NCI-H460 (cell line): ENCODE measurements at regions not wholly inside any gene's neighbourhood (a gene's known extent, or its start where the extent isn't known, plus 50 kb on each side); places are given as distances from the start of the nearest gene placed in this dataset.

Experiments used
- DNase-seq: peaks from one replicate; pipeline ENCODE4 v3.0.0-alpha.2; 2016; ENCODE audit warnings: low read depth; ENCODE audit errors: extremely low read depth

DNA sequence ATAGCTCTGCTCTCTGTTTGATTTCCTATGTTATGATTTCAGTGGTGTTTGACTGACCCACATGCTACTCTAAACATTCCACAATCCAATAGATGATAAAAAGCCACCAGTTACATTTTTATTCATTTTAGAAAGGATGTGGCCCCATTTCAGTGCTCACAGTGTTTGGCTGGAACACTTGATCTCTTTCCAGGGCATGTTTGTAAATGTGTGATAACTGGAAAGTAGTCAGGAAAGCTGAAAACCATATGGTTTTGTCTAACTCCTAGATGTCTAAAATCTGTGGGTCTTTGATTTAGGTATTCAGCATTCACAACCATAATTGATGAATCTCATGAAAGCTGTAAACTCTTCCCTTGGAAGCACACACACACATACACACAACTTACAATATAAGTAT lies 904.9 kb upstream of the AGA start:
- DNase-seq: no peak

- DNase-seq: peak; percentile 48
Measured at GRCh38 chr4:178349601-178350000, 907.4 kb upstream of the AGA start.

DNA sequence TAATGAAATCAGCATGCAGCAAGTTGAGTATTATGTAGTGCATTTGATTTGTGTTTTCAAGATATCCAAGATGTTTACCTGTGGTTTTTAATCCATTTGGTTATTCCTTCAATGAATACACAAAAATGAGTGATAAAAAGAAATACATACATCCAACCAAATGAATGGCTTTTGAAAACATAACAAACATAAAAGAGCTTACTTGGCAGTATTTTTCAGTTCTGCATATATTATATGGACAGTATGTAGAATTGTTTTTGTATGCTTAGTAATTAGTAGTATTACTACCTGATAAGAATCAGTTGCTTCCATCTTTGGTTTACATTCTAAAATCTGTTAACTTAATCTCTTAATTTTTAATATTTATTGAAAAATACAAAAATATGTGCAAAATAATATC lies 908.9 kb upstream of the AGA start:
- DNase-seq: no peak

DNA sequence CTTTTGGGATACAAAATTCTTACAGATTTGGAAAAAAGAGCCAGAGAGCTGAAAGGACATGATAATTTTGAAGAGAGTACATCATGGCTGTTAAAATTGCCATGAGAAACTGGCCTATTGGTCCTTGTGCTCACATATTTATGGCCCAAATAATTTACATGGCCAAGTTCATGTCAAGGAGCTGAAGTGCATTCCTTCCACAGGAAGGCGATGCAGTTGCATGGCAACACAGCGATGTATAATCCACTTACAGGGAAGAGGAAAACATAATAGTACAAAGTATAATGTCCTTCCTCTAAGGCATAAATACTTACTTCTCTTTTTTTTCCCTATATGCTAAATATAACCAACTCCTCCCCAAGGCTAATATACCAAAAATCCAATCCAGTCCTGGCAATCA lies 914.5 kb upstream of the AGA start:
- no peak for DNase-seq

DNA sequence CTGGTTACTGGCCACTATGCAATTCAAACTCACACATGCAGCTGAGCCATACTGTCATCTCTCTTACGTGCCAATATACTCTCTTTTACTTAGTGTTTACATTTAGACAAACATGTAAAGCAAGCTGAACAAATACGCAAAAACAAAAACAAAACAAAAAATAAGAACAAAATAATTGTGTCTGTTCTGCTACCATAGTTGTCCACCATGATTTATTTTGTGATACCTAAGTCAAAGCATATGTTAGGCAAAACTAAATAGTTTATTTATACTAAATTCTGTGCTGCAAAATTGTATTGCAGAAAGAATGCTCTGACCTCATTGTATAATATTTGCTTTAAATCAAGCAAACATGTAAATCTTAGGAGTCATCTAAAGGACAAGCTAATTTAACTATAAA lies 943.2 kb upstream of the AGA start:
- no peak for DNase-seq

- no peak for DNase-seq
Measured at GRCh38 chr4:178387756-178388155, 945.5 kb upstream of the AGA start.

GRCh38 chr4:178395798-178396197 lies 953.6 kb upstream of the AGA start:
- DNase-seq: no peak

GRCh38 chr4:178412455-178412854 lies 970.2 kb upstream of the AGA start:
- DNase-seq: no peak

DNA sequence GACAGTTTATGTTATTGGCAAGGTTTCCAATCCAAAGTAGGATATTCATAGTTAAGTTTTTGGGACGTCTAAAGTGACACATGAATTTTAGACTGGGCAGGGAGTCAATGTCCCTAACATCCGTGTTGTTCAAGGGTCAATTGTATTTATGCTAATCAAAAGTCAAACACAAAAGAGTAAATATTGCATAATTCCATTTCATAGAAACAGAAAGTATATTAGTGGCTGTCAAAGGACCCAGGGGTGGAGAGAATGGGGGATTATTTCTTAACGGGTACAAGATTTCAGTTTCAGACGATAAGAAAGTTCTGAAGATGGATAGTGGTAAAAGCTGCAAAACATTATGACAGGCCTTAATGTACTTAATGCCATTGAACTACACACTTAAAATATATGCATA lies 971.8 kb upstream of the AGA start:
- no peak for DNase-seq

GRCh38 chr4:178414881-178415446 lies 972.7 kb upstream of the AGA start:
- no peak for DNase-seq

DNA sequence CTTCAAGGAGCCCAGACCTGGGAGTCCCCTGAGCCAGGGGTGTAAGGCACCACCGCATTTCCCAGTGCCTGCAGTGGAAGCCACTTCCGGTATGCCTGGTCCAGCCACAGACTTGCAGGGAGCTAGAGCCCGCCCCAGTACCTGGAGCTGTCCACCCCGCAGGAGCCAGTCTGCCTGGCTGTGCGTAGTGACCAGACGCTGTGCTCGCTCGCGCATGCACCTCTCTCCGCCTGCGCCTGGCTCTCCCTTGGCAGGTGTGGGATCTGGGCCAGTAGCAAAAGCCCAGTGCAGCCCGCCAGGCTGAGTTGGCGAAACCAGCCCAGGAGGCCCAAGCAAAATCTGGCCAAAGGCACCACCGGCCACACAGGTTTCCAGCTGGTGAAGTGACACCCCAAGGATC lies 973.7 kb upstream of the AGA start:
- DNase-seq: no peak

DNA sequence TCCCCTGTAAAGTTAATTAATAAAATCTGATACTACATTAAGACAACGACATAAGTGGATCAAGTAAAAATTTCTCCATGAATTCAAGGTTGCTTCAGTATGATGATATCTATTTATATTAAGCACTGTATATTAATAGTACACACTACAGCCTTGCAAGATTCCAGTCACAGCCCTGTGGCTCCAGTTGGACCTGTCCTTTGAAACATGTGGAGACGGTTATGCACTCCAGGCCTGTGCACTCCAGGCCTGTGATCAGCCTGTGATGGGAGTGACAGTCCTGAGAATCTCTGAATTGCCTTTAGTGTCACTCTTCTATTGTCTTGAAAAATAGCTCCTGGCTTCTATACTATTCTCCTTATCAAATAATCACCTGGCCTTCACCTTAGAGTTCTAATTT lies 981.1 kb upstream of the AGA start:
- no peak for DNase-seq

GRCh38 chr4:178426871-178427270 lies 984.6 kb upstream of the AGA start:
- DNase-seq: no peak

DNA sequence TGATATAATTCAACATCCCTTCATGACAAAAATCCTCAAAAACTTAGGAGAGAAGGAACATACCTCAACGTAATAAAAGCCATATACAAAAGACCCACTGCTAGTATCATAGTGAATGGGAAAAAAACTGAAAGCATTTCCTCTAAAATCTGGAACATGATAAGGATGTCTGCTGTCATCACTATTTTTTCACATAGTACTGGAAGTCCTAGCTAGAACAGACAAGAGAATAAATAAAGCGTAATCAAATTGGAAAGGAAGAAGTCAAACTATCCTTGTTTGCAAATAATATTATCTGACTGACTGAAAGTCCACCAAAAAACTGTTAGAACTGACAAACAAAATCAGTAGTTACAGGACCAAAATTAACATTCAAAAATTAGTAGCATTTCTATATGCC lies 985.4 kb upstream of the AGA start:
- no peak for DNase-seq

- no peak for DNase-seq
Measured at GRCh38 chr4:178448372-178449035, 1006.3 kb upstream of the AGA start.

- no peak for DNase-seq
Measured at GRCh38 chr4:178450614-178451013, 1008.4 kb upstream of the AGA start.

- DNase-seq: no peak
Measured at GRCh38 chr4:178453057-178453456, 1010.8 kb upstream of the AGA start.

GRCh38 chr4:178457286-178457685 lies 1015.0 kb upstream of the AGA start:
- DNase-seq: no peak

- DNase-seq: no peak
Measured at GRCh38 chr4:178462710-178463109, 1020.5 kb upstream of the AGA start.

- no peak for DNase-seq
Measured at GRCh38 chr4:178463747-178464146, 1021.5 kb upstream of the AGA start.

DNA sequence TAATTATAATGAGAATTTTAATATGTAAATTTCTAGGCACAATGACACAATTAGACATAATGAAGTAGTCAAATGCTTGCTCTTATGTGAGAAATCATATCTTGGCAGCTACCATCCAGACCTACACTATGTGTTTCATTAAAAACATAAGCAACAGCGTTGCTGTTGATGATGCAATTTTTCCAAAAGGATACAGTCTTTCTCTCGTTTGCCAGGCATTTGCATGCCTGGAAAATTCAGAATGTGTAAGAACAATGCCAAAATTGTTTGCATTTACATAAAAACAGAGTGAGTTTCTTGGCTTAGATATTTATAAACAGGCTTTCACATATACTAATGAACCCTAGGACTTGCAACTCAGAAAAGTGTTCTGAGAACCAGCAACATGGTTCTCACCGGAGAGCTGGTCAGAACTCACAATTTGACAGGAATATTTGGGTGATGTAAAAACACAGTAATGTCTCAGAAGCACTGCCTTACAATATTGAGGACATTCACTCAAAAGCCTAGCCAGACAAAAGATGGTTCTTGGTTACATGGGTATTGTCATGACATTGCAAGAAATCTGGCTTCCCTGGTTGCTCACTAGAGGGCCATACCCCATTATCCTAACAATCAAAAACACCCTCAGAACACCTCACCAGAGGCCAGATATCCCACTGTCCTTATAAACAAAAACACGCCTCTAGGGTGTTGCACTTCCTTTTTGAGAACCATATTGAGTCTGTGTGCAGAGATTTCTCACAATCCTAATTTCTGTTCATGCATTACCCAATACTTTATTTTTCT lies 1029.0 kb upstream of the AGA start:
- DNase-seq: no peak

DNA sequence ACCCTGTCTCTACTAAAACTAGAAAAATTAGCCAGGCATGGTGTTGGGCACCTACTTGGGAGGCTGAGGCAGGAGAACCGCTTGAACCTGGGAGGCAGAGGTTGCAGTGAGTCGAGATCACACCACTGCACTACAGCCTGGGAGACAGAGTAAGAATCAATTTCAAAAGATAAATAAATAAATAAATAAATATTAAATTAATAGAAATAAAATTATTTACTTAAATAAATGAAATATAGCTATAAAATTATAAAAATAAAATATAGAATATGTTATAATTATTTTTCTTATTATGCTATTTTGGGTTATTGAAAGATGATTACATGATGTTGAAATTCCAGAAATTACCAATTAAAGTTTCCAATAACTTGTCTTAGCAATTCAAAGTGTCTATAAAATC lies 1029.8 kb upstream of the AGA start:
- no peak for DNase-seq
